Fibroblast of mammary gland (primary cell): ENCODE measurements at regions not wholly inside any gene's neighbourhood (a gene's known extent, or its start where the extent isn't known, plus 50 kb on each side); places are given as distances from the start of the nearest gene placed in this dataset.

Experiments used
- DNase-seq: peaks from one replicate; pipeline ENCODE4 v3.0.0-alpha.2; 2010; ENCODE audit warnings: low read depth
- H3K4me3 ChIP-seq: 2 replicates; pipeline ENCODE4 v1.5.1; 2011; ENCODE audit warnings: low read depth, mild to moderate bottlenecking, low read length, moderate library complexity; ENCODE audit not compliant: control insufficient read depth
- CTCF ChIP-seq: conservative IDR thresholded peaks from 2 replicates; pipeline ENCODE4 v1.5.1; 2011; ENCODE audit warnings: low read depth, low read length, inconsistent platforms; ENCODE audit not compliant: control insufficient read depth, insufficient read depth

- no peak for TF ChIP-seq CTCF
- no peak overlapping the region for H3K4me3 ChIP-seq
- no peak for DNase-seq
Measured at GRCh38 chr3:21132896-21133295, 618.1 kb downstream of the ZNF385D start.

- TF ChIP-seq CTCF: no peak
- H3K4me3 ChIP-seq: no peak overlapping the region
- no peak for DNase-seq
Measured at GRCh38 chr3:21120826-21121225, 630.2 kb downstream of the ZNF385D start.

- no peak for TF ChIP-seq CTCF
- DNase-seq: peak; percentile 0
- H3K4me3 ChIP-seq: no peak overlapping the region
Measured at GRCh38 chr3:21117370-21117769, 633.6 kb downstream of the ZNF385D start.

- no peak for DNase-seq
- no peak for TF ChIP-seq CTCF
- no peak overlapping the region for H3K4me3 ChIP-seq
Measured at GRCh38 chr3:21109056-21109455, 642.0 kb downstream of the ZNF385D start.

GRCh38 chr3:21105784-21106183, 645.2 kb downstream of the ZNF385D start:
- DNase-seq: no peak
- no peak for TF ChIP-seq CTCF
- no peak overlapping the region for H3K4me3 ChIP-seq

- H3K4me3 ChIP-seq: no peak overlapping the region
- DNase-seq: no peak
- TF ChIP-seq CTCF: no peak
Measured at GRCh38 chr3:21100656-21101359, 650.2 kb downstream of the ZNF385D start.

GRCh38 chr3:21094686-21095085, 656.3 kb downstream of the ZNF385D start:
- no peak for TF ChIP-seq CTCF
- H3K4me3 ChIP-seq: no peak overlapping the region
- no peak for DNase-seq
